ENCODE measurements at regions not wholly inside any gene's neighbourhood (a gene's known extent, or its start where the extent isn't known, plus 50 kb on each side); places are given as distances from the start of the nearest gene placed in this dataset.

DNA sequence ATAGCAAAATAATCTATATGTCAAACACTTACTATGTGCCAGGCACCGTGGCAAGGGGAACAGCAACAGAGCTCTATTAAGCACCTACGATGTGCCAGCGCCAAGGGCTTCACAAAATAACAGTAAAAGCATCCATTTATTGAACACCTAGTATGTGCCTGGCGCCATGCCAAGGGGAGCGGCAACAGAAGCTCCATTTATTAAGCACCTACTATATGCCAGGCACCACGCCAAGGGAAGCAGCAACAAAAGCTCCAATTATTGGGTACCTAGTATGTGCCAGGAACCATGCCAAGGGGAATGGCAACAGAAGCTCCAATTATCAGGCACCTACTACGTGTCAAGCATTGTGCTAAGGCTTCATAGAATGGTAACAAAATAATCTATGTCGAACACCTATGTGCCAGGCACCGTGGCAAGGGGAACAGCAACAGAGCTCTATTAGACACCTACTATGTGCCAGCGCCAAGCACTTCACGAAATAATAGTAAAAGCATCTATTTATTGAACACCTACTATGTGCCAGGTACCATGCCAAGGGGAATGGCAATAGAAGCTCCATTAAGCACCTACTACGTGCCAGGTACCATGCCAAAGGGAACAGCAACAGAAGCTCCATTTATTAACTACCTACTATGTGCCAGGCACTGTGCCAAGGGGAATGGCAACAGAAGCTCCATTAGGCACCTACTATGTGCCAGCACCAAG lies 107.7 kb downstream of the PTPRS start:
- no peak for DNase-seq (ENCODE audit: low spot score)
- Histone ChIP-seq H3K27ac (ENCODE audit: low read depth in 1 of 2, low read length in 2 of 2) (no peak overlapping the region), H3K9ac (ENCODE audit: low read depth in 1 of 2, low read length in 2 of 2) (no peak overlapping the region), H3K9me3 (ENCODE audit: control insufficient read depth in 4 of 4, low read length in 3 of 4) (no peaks in the 10 kb centered on the region), H3K4me1 (ENCODE audit: control insufficient read depth in 4 of 4, insufficient read depth in 4 of 4, low read length in 3 of 4) (no peaks in the 10 kb centered on the region), H3K4me3 (ENCODE audit: low read depth in 1 of 3, low read length in 3 of 3) (no peak overlapping the region), H3K27me3 (ENCODE audit: control insufficient read depth in 4 of 4, insufficient read depth in 4 of 4, low read length in 3 of 4) (no peaks in the 10 kb centered on the region), H3K36me3 (ENCODE audit: control insufficient read depth in 4 of 4, insufficient read depth in 3 of 4, low read depth in 1 of 4, low read length in 3 of 4) (no peaks in the 10 kb centered on the region)
- 95% methylated on average over 12 of the region's 12 CpGs for WGBS
- TF ChIP-seq, protein P1, sequence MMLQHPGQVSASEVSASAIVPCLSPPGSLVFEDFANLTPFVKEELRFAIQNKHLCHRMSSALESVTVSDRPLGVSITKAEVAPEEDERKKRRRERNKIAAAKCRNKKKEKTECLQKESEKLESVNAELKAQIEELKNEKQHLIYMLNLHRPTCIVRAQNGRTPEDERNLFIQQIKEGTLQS (IDR thresholded peaks at IDR 0.05): no peak
- TF ChIP-seq HNF4G (IDR thresholded peaks at IDR 0.05) (no peak), EGR1 (IDR thresholded peaks at IDR 0.05; ENCODE audit: low read depth in 2 of 2) (no peak), HNF4A (conservative IDR thresholded peaks at IDR 0.05) (no peak), FOXA2 (IDR thresholded peaks at IDR 0.05) (no peak), JUND (IDR thresholded peaks at IDR 0.05) (no peak), NR2F2 (IDR thresholded peaks at IDR 0.05) (no peak), YY1 (IDR thresholded peaks at IDR 0.05) (no peak), RAD21 (IDR thresholded peaks at IDR 0.05) (no peak), FOXA1 (IDR thresholded peaks at IDR 0.05) (no peak), SP1 (IDR thresholded peaks at IDR 0.05) (no peak), TAF1 (conservative IDR thresholded peaks at IDR 0.05) (no peak)
- TF ChIP-seq, protein P2, sequence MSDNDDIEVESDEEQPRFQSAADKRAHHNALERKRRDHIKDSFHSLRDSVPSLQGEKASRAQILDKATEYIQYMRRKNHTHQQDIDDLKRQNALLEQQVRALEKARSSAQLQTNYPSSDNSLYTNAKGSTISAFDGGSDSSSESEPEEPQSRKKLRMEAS (IDR thresholded peaks at IDR 0.05): no peak
- TF ChIP-seq, protein P3, sequence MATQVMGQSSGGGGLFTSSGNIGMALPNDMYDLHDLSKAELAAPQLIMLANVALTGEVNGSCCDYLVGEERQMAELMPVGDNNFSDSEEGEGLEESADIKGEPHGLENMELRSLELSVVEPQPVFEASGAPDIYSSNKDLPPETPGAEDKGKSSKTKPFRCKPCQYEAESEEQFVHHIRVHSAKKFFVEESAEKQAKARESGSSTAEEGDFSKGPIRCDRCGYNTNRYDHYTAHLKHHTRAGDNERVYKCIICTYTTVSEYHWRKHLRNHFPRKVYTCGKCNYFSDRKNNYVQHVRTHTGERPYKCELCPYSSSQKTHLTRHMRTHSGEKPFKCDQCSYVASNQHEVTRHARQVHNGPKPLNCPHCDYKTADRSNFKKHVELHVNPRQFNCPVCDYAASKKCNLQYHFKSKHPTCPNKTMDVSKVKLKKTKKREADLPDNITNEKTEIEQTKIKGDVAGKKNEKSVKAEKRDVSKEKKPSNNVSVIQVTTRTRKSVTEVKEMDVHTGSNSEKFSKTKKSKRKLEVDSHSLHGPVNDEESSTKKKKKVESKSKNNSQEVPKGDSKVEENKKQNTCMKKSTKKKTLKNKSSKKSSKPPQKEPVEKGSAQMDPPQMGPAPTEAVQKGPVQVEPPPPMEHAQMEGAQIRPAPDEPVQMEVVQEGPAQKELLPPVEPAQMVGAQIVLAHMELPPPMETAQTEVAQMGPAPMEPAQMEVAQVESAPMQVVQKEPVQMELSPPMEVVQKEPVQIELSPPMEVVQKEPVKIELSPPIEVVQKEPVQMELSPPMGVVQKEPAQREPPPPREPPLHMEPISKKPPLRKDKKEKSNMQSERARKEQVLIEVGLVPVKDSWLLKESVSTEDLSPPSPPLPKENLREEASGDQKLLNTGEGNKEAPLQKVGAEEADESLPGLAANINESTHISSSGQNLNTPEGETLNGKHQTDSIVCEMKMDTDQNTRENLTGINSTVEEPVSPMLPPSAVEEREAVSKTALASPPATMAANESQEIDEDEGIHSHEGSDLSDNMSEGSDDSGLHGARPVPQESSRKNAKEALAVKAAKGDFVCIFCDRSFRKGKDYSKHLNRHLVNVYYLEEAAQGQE (IDR thresholded peaks at IDR 0.05): no peak
- TF ChIP-seq, protein P4, sequence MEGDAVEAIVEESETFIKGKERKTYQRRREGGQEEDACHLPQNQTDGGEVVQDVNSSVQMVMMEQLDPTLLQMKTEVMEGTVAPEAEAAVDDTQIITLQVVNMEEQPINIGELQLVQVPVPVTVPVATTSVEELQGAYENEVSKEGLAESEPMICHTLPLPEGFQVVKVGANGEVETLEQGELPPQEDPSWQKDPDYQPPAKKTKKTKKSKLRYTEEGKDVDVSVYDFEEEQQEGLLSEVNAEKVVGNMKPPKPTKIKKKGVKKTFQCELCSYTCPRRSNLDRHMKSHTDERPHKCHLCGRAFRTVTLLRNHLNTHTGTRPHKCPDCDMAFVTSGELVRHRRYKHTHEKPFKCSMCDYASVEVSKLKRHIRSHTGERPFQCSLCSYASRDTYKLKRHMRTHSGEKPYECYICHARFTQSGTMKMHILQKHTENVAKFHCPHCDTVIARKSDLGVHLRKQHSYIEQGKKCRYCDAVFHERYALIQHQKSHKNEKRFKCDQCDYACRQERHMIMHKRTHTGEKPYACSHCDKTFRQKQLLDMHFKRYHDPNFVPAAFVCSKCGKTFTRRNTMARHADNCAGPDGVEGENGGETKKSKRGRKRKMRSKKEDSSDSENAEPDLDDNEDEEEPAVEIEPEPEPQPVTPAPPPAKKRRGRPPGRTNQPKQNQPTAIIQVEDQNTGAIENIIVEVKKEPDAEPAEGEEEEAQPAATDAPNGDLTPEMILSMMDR (IDR thresholded peaks at IDR 0.05; ENCODE audit: low read depth, low read length, missing input control): no peak
- TF ChIP-seq, protein P5, sequence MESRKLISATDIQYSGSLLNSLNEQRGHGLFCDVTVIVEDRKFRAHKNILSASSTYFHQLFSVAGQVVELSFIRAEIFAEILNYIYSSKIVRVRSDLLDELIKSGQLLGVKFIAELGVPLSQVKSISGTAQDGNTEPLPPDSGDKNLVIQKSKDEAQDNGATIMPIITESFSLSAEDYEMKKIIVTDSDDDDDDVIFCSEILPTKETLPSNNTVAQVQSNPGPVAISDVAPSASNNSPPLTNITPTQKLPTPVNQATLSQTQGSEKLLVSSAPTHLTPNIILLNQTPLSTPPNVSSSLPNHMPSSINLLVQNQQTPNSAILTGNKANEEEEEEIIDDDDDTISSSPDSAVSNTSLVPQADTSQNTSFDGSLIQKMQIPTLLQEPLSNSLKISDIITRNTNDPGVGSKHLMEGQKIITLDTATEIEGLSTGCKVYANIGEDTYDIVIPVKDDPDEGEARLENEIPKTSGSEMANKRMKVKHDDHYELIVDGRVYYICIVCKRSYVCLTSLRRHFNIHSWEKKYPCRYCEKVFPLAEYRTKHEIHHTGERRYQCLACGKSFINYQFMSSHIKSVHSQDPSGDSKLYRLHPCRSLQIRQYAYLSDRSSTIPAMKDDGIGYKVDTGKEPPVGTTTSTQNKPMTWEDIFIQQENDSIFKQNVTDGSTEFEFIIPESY (IDR thresholded peaks at IDR 0.05): no peak

Measured in liver (tissue), 8 donors.